HCT116 (cell line): ENCODE measurements at regions not wholly inside any gene's neighbourhood (a gene's known extent, or its start where the extent isn't known, plus 50 kb on each side); places are given as distances from the start of the nearest gene placed in this dataset.

ENCODE experiments used
- ATAC-seq: fragments of 200-7000 bp; cut with Tn5 transposase; 2 replicates; pipeline ENCODE4 v1.9.1; 2020; ENCODE audit warnings: mild to moderate bottlenecking, moderate library complexity
- BruUV-seq: library from RNA; stranded (reverse); fragments of 400-500 nt; replicated peaks from 2 replicates; lab custom pipeline; 2021; lab: Mats Ljungman, UMichigan
- CTCF ChIA-PET: fragments of 300-600 bp; sonication (Branson Sonifier 250); formaldehyde crosslinking; loops from one replicate; lab custom pipeline; 2021; ENCODE audit warnings: antibody characterized with exemption; lab: Charles Lee
- POLR2A ChIA-PET: fragments of 300-600, 350-600 bp; sonication (Branson Sonifier 250); formaldehyde crosslinking; loops from one replicate; lab custom pipeline; 2021; ENCODE audit warnings: antibody characterized with exemption; lab: Charles Lee
- RAD21 ChIA-PET, 2 experiments: fragments of 300-600 bp; sonication (Branson Sonifier 250); formaldehyde crosslinking; loops; one replicate each; lab custom pipeline; 2023; ENCODE audit warnings: low total read pairs in 2 of 2; ENCODE audit not compliant: uncharacterized antibody in 2 of 2, unreplicated experiment in 2 of 2, low non-redundant PET in 1 of 2; lab: Charles Lee
- DNase-seq: peaks from one replicate; pipeline ENCODE4 v3.0.0-alpha.2; 2010; ENCODE audit warnings: low read depth, low spot score
- H2AFZ ChIP-seq: fragments of 200-600 bp; shearing (Covaris generic), sonication (generic); 2 replicates; pipeline ENCODE4 v1.6.1; 2017; ENCODE audit warnings: low read depth, mixed run types, mixed read lengths, antibody characterized with exemption, low read length; ENCODE audit not compliant: poor library complexity, severe bottlenecking
- H3K27ac ChIP-seq: 2 replicates; pipeline ENCODE4 v1.5.1; 2012; ENCODE audit warnings: low read depth, low read length
- H3K27me3 ChIP-seq: fragments of 200-600 bp; sonication (generic); 2 replicates; pipeline ENCODE4 v1.6.1; 2016; ENCODE audit warnings: mixed run types, low read length, mixed read lengths; ENCODE audit not compliant: insufficient read depth
- H3K36me3 ChIP-seq, 2 experiments: fragments of 200-500 bp in 1 of 2; fragments of 200-600 bp in 1 of 2; sonication (Bioruptor generic) in 1 of 2; sonication (generic) in 1 of 2; 2 replicates each; pipeline versions ENCODE4 v1.5.1 to v1.6.1; 2014 to 2016; ENCODE audit warnings: low read length in 2 of 2, inconsistent platforms in 1 of 2, mixed read lengths in 1 of 2, mixed run types in 1 of 2; ENCODE audit not compliant: insufficient read depth in 2 of 2, control insufficient read depth in 1 of 2
- H3K4me1 ChIP-seq, 2 experiments: fragments of 200-600 bp in 1 of 2; sonication (generic) in 1 of 2; 2 replicates each; pipeline versions ENCODE4 v1.5.1 to v1.6.1; 2012 to 2017; ENCODE audit warnings: low read length in 2 of 2, inconsistent platforms in 1 of 2, mild to moderate bottlenecking in 1 of 2, mixed read lengths in 1 of 2, mixed run types in 1 of 2, moderate library complexity in 1 of 2; ENCODE audit not compliant: insufficient read depth in 2 of 2, control insufficient read depth in 1 of 2
- H3K4me2 ChIP-seq: fragments of 200-600 bp; sonication (generic); 2 replicates; pipeline ENCODE4 v1.6.1; 2017; ENCODE audit warnings: mixed run types, low read length, mixed read lengths
- H3K4me3 ChIP-seq, 2 experiments: fragments of 200-600 bp in 1 of 2; sonication (generic) in 1 of 2; replicated peaks in 1 of 2; 2 replicates each; pipeline ENCODE4 v1.5.1; 2011 to 2016; ENCODE audit warnings: low read length in 2 of 2, control low read depth in 1 of 2, low read depth in 1 of 2, mild to moderate bottlenecking in 1 of 2, mixed read lengths in 1 of 2, mixed run types in 1 of 2
- H3K79me2 ChIP-seq: fragments of 200-600 bp; sonication (generic); 2 replicates; pipeline ENCODE4 v1.6.1; 2017; ENCODE audit warnings: mild to moderate bottlenecking, mixed run types, low read length, moderate library complexity, mixed read lengths; ENCODE audit not compliant: insufficient read depth
- H3K9ac ChIP-seq: fragments of 200-600 bp; sonication (generic); 2 replicates; pipeline ENCODE4 v1.6.1; 2016; ENCODE audit warnings: low read length, mixed read lengths
- H3K9me2 ChIP-seq: fragments of 200-600 bp; sonication (generic), shearing (Covaris generic); 2 replicates; pipeline ENCODE4 v1.6.1; 2017; ENCODE audit warnings: mixed run types, mild to moderate bottlenecking, moderate library complexity; ENCODE audit not compliant: insufficient read depth
- H3K9me3 ChIP-seq, 2 experiments: fragments of 200-500 bp in 1 of 2; fragments of 200-600 bp in 1 of 2; sonication (Bioruptor generic) in 1 of 2; sonication (generic) in 1 of 2; 2 replicates each; pipeline ENCODE4 v1.6.1; 2014 to 2017; ENCODE audit warnings: low read length in 2 of 2, mixed read lengths in 2 of 2, inconsistent platforms in 1 of 2, low read depth in 1 of 2, mild to moderate bottlenecking in 1 of 2, mixed run types in 1 of 2, moderate library complexity in 1 of 2; ENCODE audit not compliant: control insufficient read depth in 1 of 2, insufficient read depth in 1 of 2
- H4K20me1 ChIP-seq: fragments of 200-600 bp; sonication (generic), shearing (Covaris generic); 2 replicates; pipeline ENCODE4 v1.6.1; 2017; ENCODE audit warnings: mixed run types, mild to moderate bottlenecking, moderate library complexity; ENCODE audit not compliant: insufficient read depth
- ATF3 ChIP-seq: IDR thresholded peaks from 2 replicates; pipeline ENCODE4 v1.6.1; 2012
- CBX3 ChIP-seq: IDR thresholded peaks from 2 replicates; pipeline ENCODE4 v1.6.1; 2012; ENCODE audit warnings: low read depth
- CEBPB ChIP-seq: IDR thresholded peaks from 2 replicates; pipeline ENCODE4 v1.6.1; 2012; ENCODE audit warnings: low read depth
- EGR1 ChIP-seq: IDR thresholded peaks from 2 replicates; pipeline ENCODE4 v1.6.1; 2012; ENCODE audit warnings: low read depth
- EZH2phosphoT487 ChIP-seq: fragments of 200-600 bp; IDR thresholded peaks from 2 replicates; pipeline ENCODE4 v1.6.1; 2018; ENCODE audit warnings: antibody characterized with exemption, borderline replicate concordance
- FOSL1 ChIP-seq: IDR thresholded peaks from 2 replicates; pipeline ENCODE4 v1.6.1; 2012; ENCODE audit warnings: low read depth
- POLR2A ChIP-seq: IDR thresholded peaks from 2 replicates; pipeline ENCODE4 v1.7.0; 2011; ENCODE audit warnings: borderline replicate concordance; ENCODE audit not compliant: insufficient read depth, insufficient read length; ENCODE audit errors: extremely low read depth
- POLR2AphosphoS5 ChIP-seq: IDR thresholded peaks from 2 replicates; pipeline ENCODE4 v1.6.1; 2011; ENCODE audit warnings: mild to moderate bottlenecking, low read depth, low read length, moderate library complexity
- SIN3A ChIP-seq: IDR thresholded peaks from 2 replicates; pipeline ENCODE4 v1.6.1; 2012; ENCODE audit warnings: low read depth
- SP1 ChIP-seq: IDR thresholded peaks from 2 replicates; pipeline ENCODE4 v1.6.1; 2012; ENCODE audit warnings: low read depth
- YY1 ChIP-seq: IDR thresholded peaks from 2 replicates; pipeline ENCODE4 v1.6.1; 2011; ENCODE audit warnings: low read length, low read depth, moderate library complexity, mild to moderate bottlenecking; ENCODE audit not compliant: insufficient replicate concordance; ENCODE audit errors: extremely low read depth
- ZFX ChIP-seq: fragments of 450-650 bp; IDR thresholded peaks from 2 replicates; pipeline ENCODE4 v1.6.1; 2017
- ZNF274 ChIP-seq: fragments of 200-500 bp; sonication (Bioruptor generic); IDR thresholded peaks from 2 replicates; pipeline ENCODE4 v1.6.1; 2014; ENCODE audit warnings: mild to moderate bottlenecking, low read depth, low read length, inconsistent platforms
- intact Hi-C: fragments of 100-400 bp; cut with micrococcal nuclease; formaldehyde crosslinking; loops from 2 replicates; pipeline ENCODE4 v1.10.0; 2022
- TF ChIP-seq, protein P1 (sequence below): IDR thresholded peaks from 2 replicates; pipeline ENCODE4 v1.6.1; 2012

- H3K9me3 ChIP-seq = no peaks in the 10 kb centered on the region
- TF ChIP-seq POLR2A (no peak), CEBPB (no peak), EGR1 (no peak), EZH2phosphoT487 (no peak), POLR2AphosphoS5 (no peak), SP1 (no peak), ATF3 (no peak), ZFX (no peak), CBX3 (no peak), SIN3A (no peak)
- TF ChIP-seq, protein P1, sequence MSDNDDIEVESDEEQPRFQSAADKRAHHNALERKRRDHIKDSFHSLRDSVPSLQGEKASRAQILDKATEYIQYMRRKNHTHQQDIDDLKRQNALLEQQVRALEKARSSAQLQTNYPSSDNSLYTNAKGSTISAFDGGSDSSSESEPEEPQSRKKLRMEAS = no peak
- H3K4me2 ChIP-seq = no peak overlapping the region
- H3K4me1 ChIP-seq = no peaks in the 10 kb centered on the region
- H3K9ac ChIP-seq = no peak overlapping the region
- no peak overlapping the region for H2AFZ ChIP-seq
- no peaks in the 10 kb centered on the region for H3K27me3 ChIP-seq
- no peaks in the 10 kb centered on the region for H3K9me2 ChIP-seq
- no peak overlapping the region for H3K27ac ChIP-seq
- no TSS peak for BruUV-seq
- ATAC-seq (no peak), DNase-seq (no peak)
- H3K36me3 ChIP-seq = no peaks in the 10 kb centered on the region
- intact Hi-C loops = no loop called here
- RAD21 ChIA-PET = no interaction called here
- CTCF ChIA-PET = interaction anchor here (1.2 kb wide), 1 partner anchor 53 kb away, joined by 3 read pairs; no protein-coding TSS in a partner anchor
- H4K20me1 ChIP-seq = no peaks in the 10 kb centered on the region
- POLR2A ChIA-PET = no interaction called here
- H3K4me3 ChIP-seq = no peak overlapping the region
- no peaks in the 10 kb centered on the region for H3K79me2 ChIP-seq
These were observed 362.1 kb downstream of the SLC6A15 start for GRCh38 chr12:84550518-84550917.

GRCh38 chr12:84542289-84542688 is 370.3 kb downstream of the SLC6A15 start:
- no peak overlapping the region for H3K9ac ChIP-seq
- H4K20me1 ChIP-seq = no peaks in the 10 kb centered on the region
- no peak overlapping the region for H3K4me2 ChIP-seq
- H3K9me3 ChIP-seq = no peaks in the 10 kb centered on the region
- RAD21 ChIA-PET = no interaction called here
- H3K4me1 ChIP-seq = no peaks in the 10 kb centered on the region
- BruUV-seq = no TSS peak
- TF ChIP-seq CBX3 = no peak
- no peak for TF ChIP-seq FOSL1
- TF ChIP-seq ZNF274 = no peak
- TF ChIP-seq EZH2phosphoT487 = no peak
- TF ChIP-seq YY1 = no peak
- TF ChIP-seq, all 23 proteins: peak for 0
- no peaks in the 10 kb centered on the region for H3K27me3 ChIP-seq
- ChIA-PET POLR2A (no interaction called here), CTCF (no interaction called here)
- H3K27ac ChIP-seq = no peak overlapping the region
- H3K79me2 ChIP-seq = no peaks in the 10 kb centered on the region
- no peak for ATAC-seq
- no peak overlapping the region for H3K4me3 ChIP-seq
- no peaks in the 10 kb centered on the region for H3K36me3 ChIP-seq
- no peak overlapping the region for H2AFZ ChIP-seq
- intact Hi-C loops = no loop called here
- no peak for DNase-seq
- no peaks in the 10 kb centered on the region for H3K9me2 ChIP-seq
